IPS DF 19.7 (cell line): ENCODE measurements at regions not wholly inside any gene's neighbourhood (a gene's known extent, or its start where the extent isn't known, plus 50 kb on each side); places are given as distances from the start of the nearest gene placed in this dataset.

Experiments used
- DNase-seq: peaks from one replicate; pipeline ENCODE4 v3.0.0-alpha.2; 2013; ENCODE audit warnings: low read depth, low spot score

GRCh38 chr20:42020316-42020715 lies 402.1 kb upstream of the CHD6 start:
- no peak for DNase-seq

- no peak for DNase-seq
Measured at GRCh38 chr20:42018979-42019378, 400.8 kb upstream of the CHD6 start.

- no peak for DNase-seq
Measured at GRCh38 chr20:42010090-42010489, 391.9 kb upstream of the CHD6 start.

DNA sequence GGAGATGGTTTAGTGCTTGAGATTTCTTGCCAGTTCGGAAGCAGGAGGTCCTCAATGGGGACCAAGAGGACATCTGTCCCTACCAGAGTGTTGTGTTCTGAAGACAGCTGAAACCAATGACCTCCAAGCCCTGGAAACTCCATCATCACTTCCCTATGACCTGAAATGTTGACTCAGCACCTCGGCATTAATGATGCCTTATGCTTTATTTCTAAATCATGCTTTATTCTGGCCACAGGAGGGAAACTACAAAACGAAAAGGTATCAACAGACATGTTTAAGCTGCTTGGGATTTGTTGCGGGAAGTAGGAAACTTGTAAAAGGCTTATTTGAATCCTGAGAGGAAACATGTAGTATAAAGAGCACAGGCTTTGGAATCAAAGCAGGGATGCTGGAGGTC lies 389.1 kb upstream of the CHD6 start:
- DNase-seq: no peak

GRCh38 chr20:42005211-42005610 lies 387.0 kb upstream of the CHD6 start:
- no peak for DNase-seq

- no peak for DNase-seq
Measured at GRCh38 chr20:42003380-42003779, 385.2 kb upstream of the CHD6 start.

GRCh38 chr20:41998539-41999341 lies 380.6 kb upstream of the CHD6 start:
- no peak for DNase-seq

DNA sequence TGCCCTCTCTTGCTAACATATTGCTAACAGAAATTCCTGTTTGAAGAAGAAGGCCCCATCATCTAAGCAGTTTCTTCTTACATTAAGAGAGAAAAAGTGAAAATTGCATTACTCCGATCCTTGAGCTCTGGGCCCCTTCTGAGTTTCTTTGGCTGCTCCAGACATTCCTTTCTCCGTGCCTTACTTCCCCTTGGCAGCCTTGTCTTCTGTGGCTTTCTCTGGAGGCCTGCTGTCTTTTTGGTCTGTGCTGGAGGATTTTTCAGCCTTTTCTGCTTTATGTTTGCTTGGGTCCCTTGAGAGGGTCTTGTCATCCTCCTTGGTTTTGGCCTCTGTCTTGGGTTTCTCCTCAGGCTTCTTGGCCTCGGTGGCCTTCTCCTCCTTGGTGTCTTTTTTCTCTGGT lies 378.8 kb upstream of the CHD6 start:
- no peak for DNase-seq

- no peak for DNase-seq
Measured at GRCh38 chr20:41992481-41992880, 374.3 kb upstream of the CHD6 start.

- no peak for DNase-seq
Measured at GRCh38 chr20:41991412-41991811, 373.2 kb upstream of the CHD6 start.

GRCh38 chr20:41989935-41990635 lies 371.9 kb upstream of the CHD6 start:
- no peak for DNase-seq

DNA sequence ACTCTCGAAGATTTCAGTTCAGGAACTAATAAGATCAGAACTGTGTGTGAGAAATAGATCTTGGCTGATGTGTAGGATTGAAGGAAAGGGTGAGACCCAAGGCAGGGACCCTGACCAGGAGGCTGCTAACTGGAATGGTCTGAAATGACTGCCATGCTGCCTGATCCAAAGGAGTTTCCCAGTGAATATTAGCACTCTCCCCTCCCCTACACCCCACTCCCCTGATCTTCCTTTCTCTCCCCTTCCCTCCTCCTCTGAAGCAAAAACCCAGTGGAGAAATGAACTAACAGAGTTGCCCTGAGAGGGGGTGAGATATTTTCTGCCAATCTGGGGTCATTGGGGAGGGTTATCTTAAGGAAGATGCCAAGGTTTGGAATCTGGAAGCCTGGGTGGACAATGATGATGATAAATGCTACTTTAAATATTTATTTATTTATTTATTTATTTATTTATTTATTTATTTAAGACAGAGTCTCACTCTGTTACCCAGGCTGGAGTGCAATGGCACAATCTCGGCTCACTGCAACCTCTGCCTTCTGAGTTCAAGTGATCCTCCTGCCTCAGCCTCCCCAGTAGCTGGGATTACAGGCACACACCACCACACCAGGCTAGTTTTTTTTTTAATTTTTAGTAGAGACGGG lies 371.0 kb upstream of the CHD6 start:
- no peak for DNase-seq

GRCh38 chr20:41984031-41984430 lies 365.9 kb upstream of the CHD6 start:
- DNase-seq: no peak

DNA sequence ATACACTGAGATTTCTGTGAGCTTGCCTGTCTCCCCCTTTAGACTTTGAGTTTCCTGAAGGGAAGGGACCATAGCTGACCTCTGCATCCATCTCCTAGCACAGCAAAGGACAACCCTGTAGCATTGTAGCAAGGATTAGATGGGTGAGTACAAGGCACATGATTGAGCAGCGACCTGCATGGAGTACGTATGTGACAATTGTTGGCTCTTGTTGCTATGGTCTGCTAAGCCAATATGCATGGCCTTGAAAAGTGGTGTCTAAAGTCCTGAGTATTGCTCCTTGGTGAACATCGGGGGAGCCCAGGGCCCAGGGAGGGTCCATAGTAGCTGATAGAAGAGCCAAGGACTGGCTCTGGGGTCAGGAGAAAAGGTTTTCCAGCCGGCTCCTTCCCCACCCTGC lies 365.0 kb upstream of the CHD6 start:
- DNase-seq: no peak

- DNase-seq: no peak
Measured at GRCh38 chr20:41981746-41982145, 363.6 kb upstream of the CHD6 start.

DNA sequence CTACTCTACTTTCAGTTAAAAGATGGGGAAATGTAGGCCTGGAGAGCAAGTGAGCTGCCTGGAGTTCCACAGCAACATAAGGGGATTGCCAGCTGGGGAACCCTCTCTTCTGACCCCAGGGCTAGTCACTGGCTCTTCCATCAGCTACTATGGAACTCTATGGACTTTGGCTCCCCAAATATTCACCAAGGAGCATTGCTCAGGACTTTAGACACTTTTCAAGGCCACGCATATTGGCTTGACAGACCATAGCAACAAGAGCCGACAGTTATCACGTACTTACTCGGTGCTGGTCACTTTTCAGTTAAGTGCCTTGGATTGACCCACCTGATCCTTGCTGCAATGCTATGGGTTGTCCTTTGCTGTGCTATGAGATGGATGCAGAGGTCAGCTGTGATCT lies 360.7 kb upstream of the CHD6 start:
- DNase-seq: no peak

GRCh38 chr20:41978246-41978790 lies 360.1 kb upstream of the CHD6 start:
- DNase-seq: no peak

DNA sequence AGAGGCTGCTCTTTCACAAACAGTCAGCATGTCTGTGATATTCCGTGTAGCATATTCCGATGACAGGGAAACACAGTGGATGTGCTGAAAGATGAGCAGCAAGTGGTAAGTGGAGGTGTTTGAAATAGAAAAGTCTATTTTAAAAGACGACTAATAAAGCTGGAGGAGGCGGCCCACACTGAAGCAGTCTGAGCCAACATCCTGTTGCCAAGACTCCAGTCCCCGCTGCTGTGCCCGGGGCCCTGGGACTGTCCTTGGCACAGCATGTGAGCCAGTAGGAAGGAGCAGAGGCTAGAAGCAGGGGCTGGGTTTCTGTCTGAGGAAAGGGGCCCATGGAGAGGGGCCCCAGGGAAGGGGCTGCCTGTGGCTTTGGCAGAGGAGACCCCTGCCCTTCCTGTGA lies 351.5 kb upstream of the CHD6 start:
- DNase-seq: no peak

- no peak for DNase-seq
Measured at GRCh38 chr20:41960166-41960565, 342.0 kb upstream of the CHD6 start.

GRCh38 chr20:41958391-41958790 lies 340.2 kb upstream of the CHD6 start:
- no peak for DNase-seq

- DNase-seq: peak; percentile 3
Measured at GRCh38 chr20:41956338-41957074, 338.3 kb upstream of the CHD6 start.

DNA sequence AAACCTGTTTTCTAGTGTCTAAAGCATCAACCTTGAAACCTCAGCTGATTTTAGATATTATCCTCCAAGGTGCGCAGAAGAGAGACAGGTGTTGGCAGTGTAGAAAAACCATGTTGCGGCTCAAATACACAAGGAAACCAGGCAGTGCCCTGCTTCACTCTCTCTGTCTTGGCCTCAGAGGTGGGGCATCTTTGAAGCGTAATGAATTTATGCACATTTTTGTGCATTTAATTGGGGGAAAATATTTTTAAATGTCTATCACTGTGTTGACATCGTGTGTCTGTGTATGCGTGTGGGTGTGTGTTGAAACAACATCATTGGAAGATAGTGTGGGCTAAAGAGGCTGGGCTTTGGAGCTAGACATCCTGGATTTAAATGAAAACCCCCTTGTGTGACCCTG lies 334.0 kb upstream of the CHD6 start:
- no peak for DNase-seq
